B cell (primary cell): ENCODE measurements at regions not wholly inside any gene's neighbourhood (a gene's known extent, or its start where the extent isn't known, plus 50 kb on each side); places are given as distances from the start of the nearest gene placed in this dataset.

ENCODE experiments used
- EZH2 ChIP-seq: IDR thresholded peaks from 2 replicates; pipeline ENCODE4 v1.6.1; 2012; ENCODE audit warnings: borderline replicate concordance, low read depth, mild to moderate bottlenecking, moderate library complexity, low read length; ENCODE audit not compliant: insufficient read depth, poor library complexity, severe bottlenecking
- TF ChIP-seq, protein P1 (sequence below): fragments of 200-600 bp; IDR thresholded peaks from one replicate; pipeline ENCODE4 v1.8.0; 2022; ENCODE audit warnings: antibody characterized with exemption, mild to moderate bottlenecking

DNA sequence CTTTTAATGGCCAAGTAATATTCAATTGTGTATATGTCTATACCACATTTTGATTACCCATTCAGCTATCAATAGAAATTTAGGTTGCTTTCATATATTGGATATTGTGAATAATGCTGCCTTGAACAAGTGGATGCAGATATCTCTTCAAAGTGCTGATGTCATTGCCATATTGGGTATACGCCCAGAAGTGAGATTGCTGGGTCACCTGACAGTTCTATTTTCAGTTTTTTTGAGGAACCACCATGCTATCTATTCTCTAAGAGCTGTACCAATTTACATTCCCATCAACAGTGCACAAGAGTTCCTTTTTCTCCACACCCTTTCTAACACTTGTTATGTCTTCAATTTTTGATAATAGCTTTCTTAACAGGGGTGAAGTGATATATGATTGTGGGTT, 306.9 kb downstream of the ZNF516 start:
- TF ChIP-seq, protein P1, sequence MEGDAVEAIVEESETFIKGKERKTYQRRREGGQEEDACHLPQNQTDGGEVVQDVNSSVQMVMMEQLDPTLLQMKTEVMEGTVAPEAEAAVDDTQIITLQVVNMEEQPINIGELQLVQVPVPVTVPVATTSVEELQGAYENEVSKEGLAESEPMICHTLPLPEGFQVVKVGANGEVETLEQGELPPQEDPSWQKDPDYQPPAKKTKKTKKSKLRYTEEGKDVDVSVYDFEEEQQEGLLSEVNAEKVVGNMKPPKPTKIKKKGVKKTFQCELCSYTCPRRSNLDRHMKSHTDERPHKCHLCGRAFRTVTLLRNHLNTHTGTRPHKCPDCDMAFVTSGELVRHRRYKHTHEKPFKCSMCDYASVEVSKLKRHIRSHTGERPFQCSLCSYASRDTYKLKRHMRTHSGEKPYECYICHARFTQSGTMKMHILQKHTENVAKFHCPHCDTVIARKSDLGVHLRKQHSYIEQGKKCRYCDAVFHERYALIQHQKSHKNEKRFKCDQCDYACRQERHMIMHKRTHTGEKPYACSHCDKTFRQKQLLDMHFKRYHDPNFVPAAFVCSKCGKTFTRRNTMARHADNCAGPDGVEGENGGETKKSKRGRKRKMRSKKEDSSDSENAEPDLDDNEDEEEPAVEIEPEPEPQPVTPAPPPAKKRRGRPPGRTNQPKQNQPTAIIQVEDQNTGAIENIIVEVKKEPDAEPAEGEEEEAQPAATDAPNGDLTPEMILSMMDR, result no peak
- TF ChIP-seq EZH2, result no peak
